ENCODE measurements at regions not wholly inside any gene's neighbourhood (a gene's known extent, or its start where the extent isn't known, plus 50 kb on each side); places are given as distances from the start of the nearest gene placed in this dataset.
"Not testable (repeated sequence)": the region's sequence is repeated elsewhere in the genome, so short reads cannot be mapped to it uniquely, and the experiment has no call there.

DNA sequence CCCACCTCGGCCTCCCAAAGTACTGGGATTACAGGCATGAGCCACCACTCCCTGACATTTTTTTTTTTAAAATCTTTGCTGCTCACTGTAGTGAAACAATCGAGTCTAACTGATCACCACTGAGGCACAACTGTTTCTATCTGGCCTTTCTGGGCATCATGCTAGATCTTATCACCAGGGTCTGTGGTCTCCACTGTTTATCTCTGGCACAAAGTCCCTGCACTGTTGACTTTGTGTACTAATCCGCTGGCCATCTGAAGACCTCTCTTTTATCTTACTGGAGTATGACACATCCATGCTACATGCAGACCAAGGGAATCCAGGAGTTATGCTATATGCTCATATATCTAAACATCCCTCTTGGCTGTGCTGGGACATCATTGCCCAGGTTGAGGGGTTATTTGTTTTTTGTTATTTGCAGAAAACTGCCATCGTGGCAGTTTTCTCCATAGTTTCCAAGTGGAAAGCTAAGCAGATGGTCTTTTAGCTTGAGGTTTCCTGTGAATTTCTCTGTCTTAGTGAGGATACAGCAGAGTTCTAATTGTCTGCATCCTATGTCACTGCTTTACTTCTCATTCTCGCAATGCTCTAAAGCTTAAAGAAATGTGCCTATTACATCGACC, 456.9 kb downstream of the CCER1 start:
- no peak for DNase-seq

DNA sequence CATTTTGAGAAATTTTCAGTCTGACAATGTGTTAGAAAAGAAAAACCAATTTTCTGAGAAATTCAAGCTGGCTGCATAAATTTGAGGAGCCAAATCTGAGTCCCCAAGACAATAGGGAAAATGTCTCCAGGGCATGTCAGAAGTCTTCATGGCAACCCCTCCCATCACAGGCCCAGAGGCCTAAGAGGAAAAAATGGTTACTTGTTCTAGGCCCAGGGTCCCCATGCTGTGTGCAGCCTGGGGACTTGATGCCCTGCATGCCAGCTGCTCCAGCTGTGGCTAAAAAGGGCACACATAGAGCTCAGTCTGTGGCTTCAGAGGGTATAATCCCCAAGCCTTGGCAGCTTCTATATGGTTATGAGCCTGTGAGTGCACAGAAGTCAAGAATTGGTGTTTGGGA, 464.6 kb downstream of the CCER1 start:
- DNase-seq = no peak

DNA sequence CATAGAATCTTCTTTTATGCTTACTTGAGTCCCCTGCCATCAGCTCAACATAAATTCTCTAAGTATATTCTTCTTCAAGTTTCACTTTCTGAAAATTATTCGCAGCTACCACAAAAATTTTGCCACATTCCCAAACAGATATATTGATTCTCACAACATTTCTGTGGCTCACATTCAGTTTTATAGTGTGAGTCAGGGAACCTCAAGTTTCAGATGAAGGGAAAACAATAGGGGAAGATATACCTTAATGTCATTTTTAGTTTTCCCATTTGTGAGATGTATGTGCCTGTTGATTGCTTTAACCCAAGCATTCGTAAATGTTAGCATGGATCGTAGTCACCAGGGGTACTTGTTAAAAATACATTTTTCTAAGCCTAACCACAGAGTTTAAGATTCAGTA, 465.8 kb downstream of the CCER1 start:
- DNase-seq = no peak

DNA sequence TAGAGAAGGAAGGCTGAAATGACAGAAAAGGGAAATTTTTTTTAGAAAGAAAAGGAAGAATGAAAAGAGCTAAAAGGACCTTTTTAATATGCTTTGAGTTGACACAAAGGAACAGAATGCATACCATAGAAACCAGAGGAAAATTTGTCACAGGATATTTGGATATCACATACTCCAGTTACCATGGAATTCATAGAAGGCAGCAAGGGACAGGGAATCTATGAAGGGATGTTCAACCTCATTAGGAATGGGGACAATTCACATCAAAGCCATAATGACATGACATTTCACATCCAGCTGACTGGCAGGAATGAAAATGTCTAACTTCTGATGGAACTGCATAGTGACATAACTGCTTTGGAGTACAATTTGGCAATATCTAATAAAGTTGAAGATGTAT, 469.4 kb downstream of the CCER1 start:
- DNase-seq = no peak

DNA sequence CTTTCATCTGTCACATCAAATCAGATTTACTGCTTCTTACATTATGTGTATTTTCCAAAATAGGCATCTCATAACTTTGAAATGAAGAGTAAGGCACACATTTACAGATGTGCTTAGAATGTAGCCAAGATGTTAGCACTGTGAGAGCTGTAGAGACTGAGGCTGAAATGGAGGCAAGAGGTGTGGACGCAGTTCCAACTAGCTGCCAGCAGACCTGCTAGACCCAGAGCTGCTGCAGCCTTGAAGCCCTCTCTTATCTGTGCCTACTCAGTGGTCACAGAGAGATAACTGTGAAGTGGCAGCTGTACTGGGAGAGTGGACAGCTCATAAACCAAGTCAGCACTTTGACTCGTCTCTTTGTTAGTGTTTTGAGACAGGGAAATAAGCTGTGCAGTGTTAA, 470.9 kb downstream of the CCER1 start:
- no peak for DNase-seq

DNA sequence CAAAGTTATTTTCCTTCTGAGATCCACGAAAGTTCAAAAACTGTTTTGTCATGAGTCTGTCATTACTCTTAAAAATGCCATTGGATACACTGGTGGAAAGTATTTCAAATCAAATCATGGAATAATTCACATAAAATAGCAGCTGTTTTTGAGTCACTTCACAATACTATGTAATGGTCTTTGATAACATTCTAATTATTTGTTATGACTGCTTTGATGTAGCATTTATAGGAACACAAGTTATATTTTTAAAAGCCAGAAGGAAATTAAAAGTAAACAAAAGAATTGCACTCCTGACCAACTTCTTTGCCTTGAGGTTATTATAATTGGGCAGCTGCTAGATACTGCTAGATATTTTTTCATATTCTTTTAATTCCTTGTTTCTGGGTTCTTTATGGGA, 473.2 kb downstream of the CCER1 start:
- no peak for DNase-seq

DNA sequence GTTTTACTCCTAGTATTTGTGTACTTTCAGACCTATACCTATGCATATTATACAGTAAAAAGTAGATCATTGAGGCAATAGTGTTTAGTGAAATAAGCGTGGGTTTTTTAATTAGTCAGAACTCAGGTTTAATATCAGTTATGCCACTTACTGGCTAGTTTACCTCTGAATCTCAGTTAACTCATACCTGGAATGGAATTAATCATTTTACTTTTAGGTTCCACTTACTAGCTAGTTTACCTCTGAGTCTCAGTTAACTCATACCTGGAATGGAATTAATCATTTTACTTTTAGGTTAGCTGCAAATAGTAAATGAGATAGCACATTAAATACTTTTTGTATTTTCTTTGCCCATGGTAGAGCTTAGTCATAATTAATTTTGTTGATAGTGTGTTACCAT, 475.7 kb downstream of the CCER1 start:
- DNase-seq = no peak

DNA sequence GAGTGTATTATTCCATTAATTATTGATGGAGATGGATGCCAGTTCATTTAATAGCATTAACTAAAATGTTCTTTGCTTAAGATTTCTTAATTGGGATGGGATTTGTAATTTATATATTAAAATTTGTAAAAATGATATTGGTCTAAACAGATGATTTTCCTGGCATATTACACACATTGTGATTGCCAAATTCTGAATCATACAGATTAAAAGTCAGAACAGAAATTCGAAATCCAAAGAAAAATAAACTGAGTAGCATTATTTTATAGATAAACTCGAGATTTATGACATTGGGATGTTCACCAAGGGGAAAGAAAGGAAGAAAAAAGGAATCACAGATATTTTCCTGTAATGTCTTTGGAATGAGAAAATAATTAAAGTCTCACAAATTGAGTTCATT, 481.1 kb downstream of the CCER1 start:
- DNase-seq = no peak

DNA sequence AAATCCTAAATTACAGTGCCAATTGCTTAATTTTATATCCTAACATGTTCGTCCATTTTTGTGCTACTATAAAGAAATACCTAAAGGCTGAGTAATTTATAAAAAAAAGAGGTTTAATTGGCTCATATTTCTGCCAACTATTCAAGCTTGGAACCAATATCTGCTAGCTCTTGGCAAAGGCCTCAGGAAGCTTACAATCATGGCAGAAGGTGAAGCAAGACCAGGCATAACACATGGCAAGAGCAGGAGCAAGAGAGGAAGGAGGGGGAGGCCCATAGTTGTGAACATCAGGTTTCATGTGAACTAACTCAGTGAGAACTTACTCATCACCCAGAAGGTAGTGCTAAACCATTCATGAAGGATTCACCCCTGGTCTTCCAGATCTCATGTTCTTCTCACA, 494.3 kb downstream of the CCER1 start:
- no peak for DNase-seq

DNA sequence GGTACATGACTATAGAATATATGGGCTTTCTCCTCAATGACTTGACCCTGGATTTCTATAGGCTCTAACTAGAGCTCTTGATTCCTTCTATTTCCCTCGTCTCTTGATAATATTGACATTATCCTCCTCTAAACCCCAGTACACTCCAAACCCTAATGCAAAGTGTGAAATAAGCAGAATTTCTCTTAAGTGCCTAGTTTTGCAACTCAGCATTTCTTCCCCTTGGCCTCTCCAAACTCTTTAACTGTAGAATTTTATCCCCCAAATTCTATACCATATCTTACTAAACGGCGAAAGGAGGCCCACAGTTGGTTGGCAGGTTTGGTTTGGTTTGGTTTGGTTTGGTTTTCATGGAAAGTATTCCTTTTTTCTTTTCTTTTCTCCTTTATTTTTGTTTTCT, 498.7 kb downstream of the CCER1 start:
- no peak for DNase-seq

DNA sequence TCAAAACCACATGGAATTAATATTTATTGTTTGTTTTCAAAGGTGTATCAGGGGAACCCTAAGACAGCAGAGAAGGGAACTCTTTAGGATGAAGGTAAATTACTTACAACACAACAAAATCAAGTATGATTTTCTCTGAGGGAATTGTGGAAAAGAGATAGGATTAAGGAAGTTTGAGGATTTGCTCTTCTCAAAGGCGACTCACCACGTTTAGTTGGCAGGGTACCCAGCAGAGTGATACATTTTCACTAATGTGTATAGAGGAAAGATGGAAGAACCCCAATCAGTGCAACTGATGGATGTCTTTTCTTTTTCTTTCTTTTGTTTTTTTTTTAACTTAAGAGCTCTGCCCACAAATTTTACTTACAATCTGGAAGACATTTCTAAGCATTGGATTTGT, 499.2 kb downstream of the CCER1 start:
- no peak for DNase-seq

DNA sequence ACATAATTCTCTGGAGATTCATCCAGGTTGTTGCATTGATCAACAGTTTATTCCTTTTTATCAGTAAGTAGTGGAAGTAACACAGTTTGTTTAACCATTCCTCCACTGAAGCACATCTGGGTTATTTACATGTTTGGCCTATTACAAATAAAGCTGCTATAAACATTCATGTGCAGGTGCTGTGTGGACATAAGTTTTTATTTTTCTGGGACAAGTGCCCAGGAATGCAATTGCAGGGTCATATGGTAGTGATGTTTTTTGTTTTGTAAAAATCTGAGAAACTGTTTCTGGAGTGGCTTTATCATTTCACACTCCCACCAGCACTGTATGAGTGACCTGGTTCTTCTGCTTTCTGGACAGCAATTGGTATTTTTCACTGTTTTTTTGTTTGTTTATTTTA, 505.4 kb downstream of the CCER1 start:
- no peak for DNase-seq

DNA sequence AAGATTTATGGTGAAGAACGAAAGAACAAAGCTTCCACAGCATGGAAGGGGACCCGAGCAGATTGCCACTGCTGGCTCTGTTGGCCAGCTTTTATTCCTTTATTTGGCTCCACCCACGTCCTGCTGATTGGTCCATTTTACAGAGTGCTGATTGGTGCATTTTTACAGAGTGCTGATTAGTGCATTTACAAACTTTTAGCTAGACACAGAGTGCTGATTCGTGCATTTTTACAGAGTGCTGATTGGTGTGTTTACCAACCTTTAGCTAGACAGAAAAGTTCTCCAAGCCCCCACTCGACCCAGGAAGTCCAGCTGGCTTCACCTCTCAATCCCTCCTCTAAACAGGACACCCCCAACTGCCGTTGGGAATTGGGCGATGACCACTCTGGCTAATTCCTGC, 511.5 kb downstream of the CCER1 start:
- not testable (repeated sequence) for DNase-seq

DNA sequence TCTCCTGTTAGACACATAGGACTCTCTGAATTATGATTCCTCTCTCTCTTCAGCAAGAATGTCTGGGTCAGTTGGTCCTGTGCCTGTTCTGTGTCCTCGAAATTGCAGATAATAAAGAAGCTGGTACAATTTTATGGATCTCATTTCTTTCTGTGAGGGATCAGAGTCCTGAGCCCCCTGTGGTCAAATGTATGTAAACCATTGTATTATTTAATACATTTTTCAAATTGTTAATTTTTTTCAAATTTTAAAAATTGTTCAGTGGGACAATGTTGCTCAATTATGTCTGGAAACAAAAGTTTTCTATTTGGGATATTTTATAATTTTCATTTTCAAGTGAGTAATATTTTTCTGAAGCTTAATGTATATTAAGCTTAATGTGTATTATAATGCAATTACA, 513.5 kb downstream of the CCER1 start:
- no peak for DNase-seq

DNA sequence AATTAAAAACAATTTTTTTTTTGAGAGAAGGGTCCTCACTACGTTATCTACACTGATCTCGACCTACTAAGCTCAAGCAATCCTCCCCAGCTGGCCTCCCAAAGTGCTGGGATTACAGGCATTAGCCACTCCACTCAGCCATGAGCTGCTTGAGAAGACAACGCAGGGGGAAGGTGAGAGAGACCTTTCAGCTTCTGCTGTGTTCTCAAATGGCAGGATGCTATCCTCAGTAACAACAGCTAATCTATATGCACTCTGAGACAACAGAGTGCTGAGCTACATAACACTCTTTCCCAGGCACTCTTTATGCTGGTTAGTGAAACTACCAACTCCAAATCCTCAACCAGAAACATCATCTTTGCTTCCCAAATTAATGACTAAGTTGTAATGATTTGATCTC, 526.1 kb downstream of the CCER1 start:
- no peak for DNase-seq

DNA sequence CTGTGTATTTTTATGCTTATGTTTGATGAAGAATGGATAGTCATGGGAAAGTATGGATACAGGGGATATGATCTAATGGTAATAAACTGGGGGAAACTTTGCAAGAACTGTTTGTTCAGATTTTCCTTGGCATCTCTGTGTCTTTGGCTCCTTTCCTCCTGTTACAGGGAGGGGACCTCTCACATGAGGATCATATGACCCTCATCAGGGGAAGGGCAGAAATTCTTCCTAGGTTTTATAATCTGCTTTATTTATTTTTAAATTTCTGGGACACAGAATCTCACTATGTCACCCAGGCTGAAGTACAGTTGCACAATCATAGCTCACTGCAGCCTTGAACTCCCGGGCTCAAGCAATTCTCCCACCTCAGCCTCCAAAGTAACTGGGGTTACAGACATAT, 526.5 kb downstream of the CCER1 start:
- no peak for DNase-seq

DNA sequence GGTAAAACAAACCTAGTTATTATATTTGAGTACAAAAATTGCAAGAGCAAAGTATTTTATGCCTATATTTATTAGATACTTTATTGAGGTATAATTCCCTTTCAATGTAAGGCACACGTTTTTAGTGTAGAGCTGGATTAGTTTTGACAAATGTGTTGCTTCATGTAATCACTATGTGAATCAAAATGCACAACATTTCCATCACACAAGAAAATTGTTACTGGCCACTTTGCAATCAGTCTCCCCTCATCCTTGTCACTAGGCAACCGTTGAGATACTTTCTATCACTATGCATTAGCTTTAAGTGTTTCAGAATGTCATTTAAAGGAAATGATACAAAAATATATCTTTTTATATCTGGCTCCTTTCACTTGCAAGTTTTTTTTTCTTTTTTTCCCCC, 531.0 kb downstream of the CCER1 start:
- DNase-seq = no peak

DNA sequence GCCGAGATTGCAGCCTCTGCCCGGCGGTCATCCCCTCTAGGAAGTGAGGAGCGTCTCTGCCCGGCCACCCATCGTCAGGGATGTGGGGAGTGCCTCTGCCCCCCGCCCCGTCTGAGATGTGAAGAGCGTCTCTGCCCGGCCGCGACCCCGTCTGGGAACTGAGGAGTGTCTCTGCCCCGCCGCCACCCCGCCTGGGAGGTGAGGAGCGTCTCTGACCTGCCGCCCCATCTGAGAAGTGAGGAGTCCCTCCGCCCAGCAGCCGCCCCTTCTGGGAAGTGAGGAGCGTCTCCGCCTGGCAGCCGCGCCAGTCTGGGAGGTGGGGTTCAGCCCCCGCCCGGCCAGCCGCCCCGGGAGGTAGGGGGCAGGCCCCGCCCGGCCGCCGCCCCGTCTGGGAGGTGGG, 544.0 kb downstream of the CCER1 start:
- DNase-seq = no peak

DNA sequence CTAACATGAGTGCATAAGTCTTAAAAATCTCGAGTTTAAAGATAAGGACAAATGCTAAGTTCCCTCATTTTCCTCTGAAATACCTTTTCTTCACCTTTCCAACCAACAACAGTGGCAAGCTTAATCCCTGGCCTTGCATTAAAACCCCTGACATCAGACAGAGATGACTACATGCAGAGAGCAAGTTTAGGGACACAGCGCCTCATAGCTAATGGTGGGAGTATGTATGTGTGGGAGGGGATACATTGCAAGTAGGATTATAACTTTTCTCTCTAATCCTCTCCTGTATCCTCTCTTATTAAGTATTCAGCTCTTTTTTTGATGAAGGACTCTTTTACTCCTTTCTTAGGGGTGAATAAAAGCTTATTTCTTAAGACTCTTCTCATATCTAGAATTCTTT, 547.1 kb downstream of the CCER1 start:
- no peak for DNase-seq

DNA sequence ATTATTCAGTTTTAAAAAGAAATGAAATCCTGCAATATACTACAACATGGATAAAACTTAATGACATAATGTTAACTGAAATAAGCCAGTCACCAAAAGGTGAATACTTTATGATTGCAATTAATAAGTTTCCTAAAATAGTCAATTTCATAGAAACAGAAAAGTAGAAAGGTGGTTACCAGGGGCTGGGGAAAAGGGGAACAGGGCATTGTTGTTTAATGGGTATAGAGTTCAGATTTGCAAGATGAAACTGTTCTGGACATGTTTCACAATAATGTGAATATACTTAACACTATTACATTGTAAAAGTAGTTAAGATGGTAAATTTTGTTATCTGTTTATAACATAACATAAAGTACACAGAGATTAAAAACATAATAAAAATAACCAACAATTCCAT, 550.9 kb downstream of the CCER1 start:
- DNase-seq = no peak

DNA sequence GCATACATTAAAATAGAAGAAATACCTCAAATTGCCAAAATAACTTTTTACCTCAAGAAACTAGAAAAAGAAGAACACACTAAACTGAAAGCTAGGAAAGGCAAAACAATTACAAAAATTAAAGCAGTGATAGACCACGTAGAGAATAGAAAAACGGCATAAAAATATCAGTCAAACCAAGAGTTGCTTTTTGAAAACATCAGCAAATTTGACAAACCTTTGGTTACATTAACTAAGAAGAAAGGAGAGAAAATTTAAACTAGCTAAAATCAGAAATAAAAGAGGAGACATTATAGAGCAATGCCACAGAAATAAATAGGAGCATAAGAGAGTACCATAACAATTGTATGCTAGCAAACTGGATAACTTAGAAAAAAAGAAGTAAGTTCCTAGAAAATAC, 553.8 kb downstream of the CCER1 start:
- no peak for DNase-seq

DNA sequence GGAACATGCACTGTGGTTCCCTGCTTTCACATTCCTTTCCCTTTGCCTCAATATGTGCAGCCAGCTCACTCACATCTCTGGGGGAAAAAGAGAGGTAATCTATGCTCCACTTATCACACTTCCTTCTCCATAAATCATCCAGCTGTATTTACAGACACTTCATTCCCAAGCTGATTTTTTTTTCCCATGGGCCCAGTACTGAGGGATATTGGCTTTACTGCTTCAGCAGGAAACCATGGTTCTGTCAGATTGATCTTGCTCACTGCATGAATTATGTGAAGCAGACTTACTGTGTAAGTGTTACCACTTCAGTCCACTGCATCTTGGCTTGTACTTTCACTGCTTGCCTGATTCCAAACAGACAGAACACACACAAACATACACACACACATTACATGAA, 555.6 kb downstream of the CCER1 start:
- peak; percentile 22 for DNase-seq

DNA sequence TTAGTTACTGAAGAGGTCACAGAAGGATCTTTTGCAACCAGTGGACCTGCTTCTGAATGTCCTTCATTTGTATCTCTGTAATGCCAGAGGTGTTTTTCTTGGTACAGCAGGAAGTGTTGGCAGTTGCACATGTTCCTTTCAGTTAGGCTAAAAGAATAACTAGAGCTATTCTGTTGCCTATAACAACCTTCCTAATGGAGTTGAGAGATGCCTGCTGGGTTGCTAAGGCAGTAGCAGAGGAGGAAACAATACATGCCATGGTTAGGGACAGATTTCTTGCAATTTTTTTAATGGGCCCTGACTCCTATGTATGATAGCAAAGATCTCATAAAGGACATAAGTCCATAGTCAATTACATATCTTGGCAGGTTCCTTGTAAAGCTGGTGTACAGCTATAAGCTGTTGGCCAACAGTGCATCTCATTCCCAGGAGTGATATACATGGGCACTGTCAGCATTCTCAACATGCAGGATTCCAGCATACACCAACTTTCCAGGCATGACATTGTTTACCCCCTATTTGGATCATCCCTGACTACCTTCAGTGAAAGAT, 556.6 kb downstream of the CCER1 start:
- no peak for DNase-seq

DNA sequence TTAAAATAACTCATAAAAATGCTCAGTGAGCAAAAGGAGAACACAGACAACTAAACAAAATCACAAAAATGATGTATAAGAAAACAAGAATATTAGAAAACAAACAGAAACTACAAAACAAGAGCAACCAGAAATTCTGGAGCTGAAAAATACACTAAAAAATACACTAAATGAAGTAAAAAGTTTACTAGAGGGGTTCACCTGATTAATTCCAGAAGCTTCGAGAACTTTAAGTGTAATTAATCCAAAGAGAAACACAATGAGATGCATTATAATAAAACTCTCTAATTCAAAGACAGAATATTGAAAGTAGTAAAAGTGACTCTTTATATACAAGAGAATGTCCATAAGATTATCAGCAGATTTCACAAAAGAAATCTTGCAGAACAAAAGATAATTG, 558.4 kb downstream of the CCER1 start:
- no peak for DNase-seq

DNA sequence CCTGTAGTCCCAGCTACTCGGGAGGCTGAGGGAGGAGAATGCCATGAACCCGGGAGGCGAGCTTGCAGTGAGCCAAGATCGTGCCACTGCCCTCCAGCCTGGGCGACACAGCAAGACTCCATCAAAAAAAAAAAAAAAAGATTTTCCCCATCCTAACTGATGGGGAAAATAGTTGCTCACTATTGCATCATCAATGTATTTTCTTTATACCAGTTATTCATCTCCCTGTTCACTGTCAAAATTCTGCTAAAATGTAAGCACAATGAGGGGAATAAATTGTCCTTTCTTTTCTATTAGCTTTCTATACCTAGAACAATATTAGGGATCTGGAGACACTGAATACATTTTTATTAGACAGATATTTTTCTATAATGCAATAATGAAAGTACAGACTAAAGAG, 561.3 kb downstream of the CCER1 start:
- no peak for DNase-seq

DNA sequence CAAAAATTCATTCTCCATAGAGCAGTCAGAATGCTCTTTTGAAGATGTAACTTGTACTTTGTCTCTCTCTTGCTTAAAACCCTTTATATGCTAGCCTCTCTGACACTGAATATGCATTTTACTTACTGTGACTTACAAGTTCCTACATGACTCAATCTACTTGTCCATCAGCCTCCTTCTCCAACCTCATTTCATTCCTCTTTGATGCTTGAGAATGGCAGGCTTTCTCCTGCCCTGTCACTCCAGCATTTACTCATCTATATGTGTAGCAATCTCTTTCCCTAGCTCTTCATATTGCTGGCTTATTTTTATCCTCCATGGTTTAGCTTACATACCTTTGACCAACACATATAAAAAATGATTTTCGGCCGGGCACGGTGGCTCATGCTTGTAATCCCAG, 561.9 kb downstream of the CCER1 start:
- DNase-seq = no peak

Measured in NCI-H510A treated with DMSO at 0.1 percent for 48 hours (cell line).